ENCODE measurements at regions not wholly inside any gene's neighbourhood (a gene's known extent, or its start where the extent isn't known, plus 50 kb on each side); places are given as distances from the start of the nearest gene placed in this dataset.

GRCh38 chrX:51408462-51408861 is 75.8 kb downstream of the NUDT10 start:
- DNase-seq (no peak), ATAC-seq (ENCODE audit: low read depth) (no peak)
- no CpG with 5 or more reads among the region's 5 CpGs for WGBS (ENCODE audit: insufficient coverage)
- no peaks in the 10 kb centered on the region for H3K4me1 Mint-ChIP-seq
- no peak overlapping the region for H3K4me3 Mint-ChIP-seq
- intact Hi-C loops (cut with micrococcal nuclease): no loop called here
- H3K9me3 Mint-ChIP-seq (ENCODE audit: insufficient read depth): no peaks in the 10 kb centered on the region
- H3K27me3 Mint-ChIP-seq: no peaks in the 10 kb centered on the region
- no peak overlapping the region for H2AFZ ChIP-seq (ENCODE audit: insufficient read depth, low read depth, low read length, poor library complexity, severe bottlenecking)
- no peaks in the 10 kb centered on the region for H3K9me3 ChIP-seq (ENCODE audit: control extremely low read depth in 1 of 3, control insufficient read depth in 2 of 3, insufficient read depth in 1 of 3, low read length in 2 of 3)
- no peak overlapping the region for H3K4me3 ChIP-seq (ENCODE audit: control extremely low read depth in 1 of 5, extremely low read depth in 1 of 5, insufficient read depth in 1 of 5, low read depth in 2 of 5, low read length in 4 of 5)
- ChIA-PET POLR2A (no interaction called here), CTCF (interaction anchor here (0.8 kb wide), 1 partner anchor 12 kb away, joined by 3 read pairs; no protein-coding TSS in a partner anchor)
- TF ChIP-seq EZH2 (IDR thresholded peaks at IDR 0.05; ENCODE audit: borderline replicate concordance, insufficient read depth, low read depth, low read length, poor library complexity, severe bottlenecking) (no peak), CTCF (IDR thresholded peaks at IDR 0.05) (no peak)
- H3K4me1 ChIP-seq (ENCODE audit: control insufficient read depth in 2 of 2, insufficient read depth in 2 of 2, low read length in 2 of 2): no peaks in the 10 kb centered on the region
- H3K9ac ChIP-seq (ENCODE audit: low read length): no peak overlapping the region
- H3K27ac ChIP-seq (ENCODE audit: low read length in 2 of 2): no peak overlapping the region
- H3K79me2 ChIP-seq (ENCODE audit: control insufficient read depth, insufficient read depth, low read length): no peaks in the 10 kb centered on the region
- H3K4me2 ChIP-seq (replicated peaks; ENCODE audit: low read depth, low read length, poor library complexity, severe bottlenecking): no peak overlapping the region
- H3K27me3 ChIP-seq (replicated peaks in 1 of 4; ENCODE audit: control extremely low read depth in 1 of 4, control insufficient read depth in 3 of 4, insufficient read depth in 4 of 4, low read length in 3 of 4): no peaks in the 10 kb centered on the region
- no peaks in the 10 kb centered on the region for H3K36me3 ChIP-seq (replicated peaks in 1 of 2; ENCODE audit: control extremely low read depth in 1 of 2, control insufficient read depth in 1 of 2, extremely low read depth in 1 of 2, insufficient read depth in 2 of 2, low read length in 1 of 2)
- no peaks in the 10 kb centered on the region for H4K20me1 ChIP-seq (ENCODE audit: control insufficient read depth, insufficient read depth, low read length, poor library complexity, severe bottlenecking)
- no peak overlapping the region for H3K27ac Mint-ChIP-seq

GRCh38 chrX:51407520-51408409 is 75.1 kb downstream of the NUDT10 start:
- Histone ChIP-seq H2AFZ (ENCODE audit: insufficient read depth, low read depth, low read length, poor library complexity, severe bottlenecking) (no peak overlapping the region), H3K9me3 (ENCODE audit: control extremely low read depth in 1 of 3, control insufficient read depth in 2 of 3, insufficient read depth in 1 of 3, low read length in 2 of 3) (no peaks in the 10 kb centered on the region), H3K27me3 (replicated peaks in 1 of 4; ENCODE audit: control extremely low read depth in 1 of 4, control insufficient read depth in 3 of 4, insufficient read depth in 4 of 4, low read length in 3 of 4) (no peaks in the 10 kb centered on the region), H3K79me2 (ENCODE audit: control insufficient read depth, insufficient read depth, low read length) (no peaks in the 10 kb centered on the region), H3K4me3 (ENCODE audit: control extremely low read depth in 1 of 5, extremely low read depth in 1 of 5, insufficient read depth in 1 of 5, low read depth in 2 of 5, low read length in 4 of 5) (no peak overlapping the region), H3K4me2 (replicated peaks; ENCODE audit: low read depth, low read length, poor library complexity, severe bottlenecking) (no peak overlapping the region), H3K4me1 (ENCODE audit: control insufficient read depth in 2 of 2, insufficient read depth in 2 of 2, low read length in 2 of 2) (no peaks in the 10 kb centered on the region), H3K9ac (ENCODE audit: low read length) (no peak overlapping the region), H3K27ac (ENCODE audit: low read length in 2 of 2) (no peak overlapping the region), H3K36me3 (replicated peaks in 1 of 2; ENCODE audit: control extremely low read depth in 1 of 2, control insufficient read depth in 1 of 2, extremely low read depth in 1 of 2, insufficient read depth in 2 of 2, low read length in 1 of 2) (no peaks in the 10 kb centered on the region), H4K20me1 (ENCODE audit: control insufficient read depth, insufficient read depth, low read length, poor library complexity, severe bottlenecking) (no peaks in the 10 kb centered on the region)
- Mint-ChIP-seq H3K4me3 (no peak overlapping the region), H3K27ac (no peak overlapping the region), H3K9me3 (ENCODE audit: insufficient read depth) (no peaks in the 10 kb centered on the region), H3K4me1 (no peaks in the 10 kb centered on the region), H3K27me3 (no peaks in the 10 kb centered on the region)
- TF ChIP-seq CTCF (IDR thresholded peaks at IDR 0.05): no peak
- TF ChIP-seq EZH2 (IDR thresholded peaks at IDR 0.05; ENCODE audit: borderline replicate concordance, insufficient read depth, low read depth, low read length, poor library complexity, severe bottlenecking): no peak
- ATAC-seq (ENCODE audit: low read depth): no peak
- POLR2A ChIA-PET: no interaction called here
- CTCF ChIA-PET: interaction anchor here (0.8 kb wide), 1 partner anchor 12 kb away, joined by 3 read pairs; no protein-coding TSS in a partner anchor
- intact Hi-C loops (cut with micrococcal nuclease): no loop called here
- WGBS (ENCODE audit: insufficient coverage): 97% methylated on average over 50 of the region's 54 CpGs
- no peak for DNase-seq
